HEK293 (cell line): ENCODE measurements at regions not wholly inside any gene's neighbourhood (a gene's known extent, or its start where the extent isn't known, plus 50 kb on each side); places are given as distances from the start of the nearest gene placed in this dataset.

Experiments used
- CTCF ChIA-PET: fragments of 350-600 bp; formaldehyde crosslinking; extraction: SDS; loops from one replicate; lab custom pipeline; 2021; ENCODE audit warnings: antibody characterized with exemption; lab: Yijun Ruan, JAX
- POLR2A ChIA-PET: fragments of 300-600 bp; formaldehyde crosslinking; extraction: SDS; loops from one replicate; lab custom pipeline; 2020; ENCODE audit warnings: antibody characterized with exemption, inconsistent platforms; lab: Yijun Ruan, JAX
- H3K27ac ChIP-seq: fragments of 200-500 bp; sonication (Bioruptor generic); 2 replicates; pipeline ENCODE4 v1.5.1; 2014; ENCODE audit warnings: low read depth, low read length, control low read depth, inconsistent platforms; ENCODE audit errors: extremely low read depth
- H3K36me3 ChIP-seq, 2 experiments: fragments of 200-500 bp in 1 of 2; sonication (Bioruptor generic) in 1 of 2; 1 replicate in 1 of 2; 2 replicates in 1 of 2; pipeline ENCODE4 v1.5.1; 2014 to 2017; ENCODE audit warnings: inconsistent platforms in 2 of 2, low read length in 2 of 2; ENCODE audit not compliant: control insufficient read depth in 2 of 2, insufficient read depth in 1 of 2
- H3K4me1 ChIP-seq: fragments of 200-500 bp; sonication (Bioruptor generic); 2 replicates; pipeline ENCODE4 v1.5.1; 2014; ENCODE audit warnings: mild to moderate bottlenecking, low read length, inconsistent platforms; ENCODE audit not compliant: control insufficient read depth, insufficient read depth
- H3K4me3 ChIP-seq: 2 replicates; pipeline ENCODE4 v1.5.1; 2011; ENCODE audit warnings: low read depth, mild to moderate bottlenecking, control low read depth, low read length, moderate library complexity
- H3K9me3 ChIP-seq: fragments of 200-500 bp; sonication (Bioruptor generic); 2 replicates; pipeline ENCODE4 v1.5.1; 2014; ENCODE audit warnings: low read depth, low read length, inconsistent platforms; ENCODE audit not compliant: control insufficient read depth, insufficient read depth
- HOXA7 ChIP-seq: sonication (generic); formaldehyde crosslinking; IDR thresholded peaks from 2 replicates; pipeline ENCODE4 v1.8.1; 2022; ENCODE audit warnings: missing genetic modification reagents, borderline replicate concordance
- KLF16 ChIP-seq: fragments of 450-650 bp; formaldehyde crosslinking; IDR thresholded peaks from 2 replicates; pipeline ENCODE4 v1.5.1; 2017; ENCODE audit warnings: missing biosample characterization, missing genetic modification characterization
- MEIS1 ChIP-seq: sonication (generic); formaldehyde crosslinking; IDR thresholded peaks from 2 replicates; pipeline ENCODE4 v1.8.1; 2022; ENCODE audit warnings: missing genetic modification reagents, mild to moderate bottlenecking, borderline replicate concordance
- OVOL3 ChIP-seq: fragments of 450-650 bp; formaldehyde crosslinking; IDR thresholded peaks from 2 replicates; pipeline ENCODE4 v1.5.1; 2016; ENCODE audit warnings: missing biosample characterization, missing genetic modification characterization
- PATZ1 ChIP-seq: fragments of 450-650 bp; formaldehyde crosslinking; IDR thresholded peaks from 2 replicates; pipeline ENCODE4 v1.5.1; 2016; ENCODE audit warnings: missing biosample characterization, missing genetic modification characterization
- PRDM10 ChIP-seq: fragments of 450-650 bp; formaldehyde crosslinking; IDR thresholded peaks from 2 replicates; pipeline ENCODE4 v1.5.1; 2016; ENCODE audit warnings: missing biosample characterization, missing genetic modification characterization
- SCRT1 ChIP-seq: fragments of 450-650 bp; formaldehyde crosslinking; IDR thresholded peaks from 2 replicates; pipeline ENCODE4 v1.5.1; 2016; ENCODE audit warnings: missing biosample characterization, missing genetic modification characterization, borderline replicate concordance
- SCRT2 ChIP-seq: fragments of 450-650 bp; formaldehyde crosslinking; IDR thresholded peaks from 2 replicates; pipeline ENCODE4 v1.5.1; 2016; ENCODE audit warnings: missing biosample characterization, missing genetic modification characterization
- WT1 ChIP-seq: fragments of 450-650 bp; formaldehyde crosslinking; IDR thresholded peaks from 2 replicates; pipeline ENCODE4 v1.5.1; 2016; ENCODE audit warnings: missing biosample characterization, missing genetic modification characterization
- ZBTB17 ChIP-seq: fragments of 450-650 bp; formaldehyde crosslinking; IDR thresholded peaks from 2 replicates; pipeline ENCODE4 v1.5.1; 2016; ENCODE audit warnings: missing biosample characterization, missing genetic modification characterization
- ZNF174 ChIP-seq: fragments of 450-650 bp; formaldehyde crosslinking; IDR thresholded peaks from 2 replicates; pipeline ENCODE4 v1.5.0; 2017; ENCODE audit warnings: missing biosample characterization, mild to moderate bottlenecking, missing genetic modification characterization
- ZNF280D ChIP-seq: fragments of 450-650 bp; formaldehyde crosslinking; IDR thresholded peaks from 2 replicates; pipeline ENCODE4 v1.5.1; 2016; ENCODE audit warnings: missing biosample characterization, missing genetic modification characterization
- ZNF341 ChIP-seq: fragments of 450-650 bp; formaldehyde crosslinking; IDR thresholded peaks from 2 replicates; pipeline ENCODE4; 2016; ENCODE audit warnings: low read depth, missing biosample characterization, missing genetic modification characterization
- ZNF362 ChIP-seq: fragments of 450-650 bp; formaldehyde crosslinking; IDR thresholded peaks from 2 replicates; pipeline ENCODE4 v1.5.1; 2016; ENCODE audit warnings: missing biosample characterization, missing genetic modification characterization
- ZNF433 ChIP-seq: fragments of 450-650 bp; formaldehyde crosslinking; IDR thresholded peaks from 2 replicates; pipeline ENCODE4 v1.5.1; 2016; ENCODE audit warnings: missing biosample characterization, missing genetic modification characterization, low read depth
- ZNF529 ChIP-seq: fragments of 450-650 bp; formaldehyde crosslinking; IDR thresholded peaks from 2 replicates; pipeline ENCODE4 v1.5.1; 2017; ENCODE audit warnings: missing genetic modification characterization, missing biosample characterization; ENCODE audit not compliant: insufficient replicate concordance
- ZNF555 ChIP-seq: fragments of 450-650 bp; formaldehyde crosslinking; conservative IDR thresholded peaks from 2 replicates; pipeline ENCODE4 v1.5.1; 2017; ENCODE audit warnings: missing biosample characterization, mild to moderate bottlenecking, missing genetic modification characterization, inconsistent platforms
- ZNF560 ChIP-seq: fragments of 450-650 bp; formaldehyde crosslinking; IDR thresholded peaks from 2 replicates; pipeline ENCODE4 v1.5.1; 2017; ENCODE audit warnings: missing biosample characterization, missing genetic modification characterization, borderline replicate concordance
- ZNF596 ChIP-seq: fragments of 450-650 bp; IDR thresholded peaks from 2 replicates; pipeline ENCODE4 v1.5.0; 2018; ENCODE audit warnings: missing biosample characterization, mild to moderate bottlenecking, missing genetic modification characterization, moderate library complexity
- ZNF624 ChIP-seq: fragments of 450-650 bp; formaldehyde crosslinking; IDR thresholded peaks from 2 replicates; pipeline ENCODE4 v1.5.1; 2017; ENCODE audit warnings: missing biosample characterization, missing genetic modification characterization
- ZNF707 ChIP-seq: fragments of 450-650 bp; formaldehyde crosslinking; IDR thresholded peaks from 2 replicates; pipeline ENCODE4 v1.5.1; 2016; ENCODE audit warnings: missing biosample characterization, missing genetic modification characterization
- ZSCAN4 ChIP-seq: fragments of 450-650 bp; formaldehyde crosslinking; IDR thresholded peaks from 2 replicates; pipeline ENCODE4 v1.5.1; 2017; ENCODE audit warnings: missing biosample characterization, missing genetic modification characterization

- no peaks in the 10 kb centered on the region for H3K9me3 ChIP-seq
- no peaks in the 10 kb centered on the region for H3K4me1 ChIP-seq
- H3K27ac ChIP-seq, result no peak overlapping the region
- ChIA-PET CTCF (no interaction called here), POLR2A (no interaction called here)
- no peaks in the 10 kb centered on the region for H3K36me3 ChIP-seq
- no peak overlapping the region for H3K4me3 ChIP-seq
- TF ChIP-seq SCRT2 (tag by site-specific recombination) (no peak), ZNF174 (no peak), PRDM10 (tag by site-specific recombination) (no peak), PATZ1 (tag by site-specific recombination) (no peak), WT1 (tag by site-specific recombination) (no peak), ZNF280D (tag by site-specific recombination) (no peak), SCRT1 (tag by site-specific recombination) (no peak)
These were observed 86.5 kb upstream of the PFN2 start for GRCh38 chr3:150057227-150057626.

GRCh38 chr3:150055332-150055731 lies 84.6 kb upstream of the PFN2 start:
- ChIA-PET CTCF (interaction anchor here (0.7 to 0.9 kb wide), 2 partner anchors 14 to 165 kb away, joined by 3 read pairs; no protein-coding TSS in a partner anchor), POLR2A (no interaction called here)
- no peaks in the 10 kb centered on the region for H3K9me3 ChIP-seq
- no peaks in the 10 kb centered on the region for H3K4me1 ChIP-seq
- H3K4me3 ChIP-seq, result no peak overlapping the region
- H3K27ac ChIP-seq, result no peak overlapping the region
- no peaks in the 10 kb centered on the region for H3K36me3 ChIP-seq
- TF ChIP-seq ZNF362 (tag by site-specific recombination) (no peak), ZNF707 (tag by site-specific recombination) (no peak), KLF16 (tag by site-specific recombination) (no peak), ZNF596 (no peak), ZNF624 (tag by site-specific recombination) (no peak), ZNF555 (tag by site-specific recombination) (no peak), ZBTB17 (tag by site-specific recombination) (no peak), PATZ1 (tag by site-specific recombination) (no peak), ZSCAN4 (tag by site-specific recombination) (no peak), OVOL3 (tag by site-specific recombination) (no peak), ZNF341 (no peak), ZNF560 (tag by site-specific recombination) (no peak), ZNF529 (tag by site-specific recombination) (no peak), ZNF433 (tag by site-specific recombination) (no peak), SCRT2 (tag by site-specific recombination) (no peak), HOXA7 (CRISPR knock-in tag) (no peak), MEIS1 (CRISPR knock-in tag) (no peak)
